ENCODE measurements at regions not wholly inside any gene's neighbourhood (a gene's known extent, or its start where the extent isn't known, plus 50 kb on each side); places are given as distances from the start of the nearest gene placed in this dataset.

- intact Hi-C loops (cut with DNase I; ENCODE audit: low total_unique reads), result loop anchor here (10.0 kb wide), 1 partner anchor 389 kb away; no protein-coding TSS in a partner anchor
- Histone ChIP-seq H3K36me3 (no peaks in the 10 kb centered on the region), H3K27ac (no peak overlapping the region), H3K4me3 (no peak overlapping the region), H3K4me1 (no peaks in the 10 kb centered on the region), H3K9me3 (peaks cover 0 to 9% (median 3%) of the 10 kb centered on the region in 8 donors), H3K27me3 (replicated peaks in 1 of 7) (no peaks in the 10 kb centered on the region)
- WGBS, 5 donors, result 18 to 50% (median 36%) methylated on average over 4 of the region's 4 CpGs
- no peak for TF ChIP-seq POLR2A (IDR thresholded peaks at IDR 0.05)
- peak in 6 of 11 experiments; percentile 28 to 44 (median 42) for TF ChIP-seq CTCF (IDR thresholded peaks at IDR 0.05 in 8 of 11, conservative IDR thresholded peaks at IDR 0.05 in 3 of 11)
- DNase-seq, result no peak
Observed at GRCh38 chr12:41663598-41664265, 475.6 kb downstream of the PDZRN4 start.

- Histone ChIP-seq H3K9me3 (peaks cover 0 to 9% (median 3%) of the 10 kb centered on the region in 8 donors), H3K27ac (no peak overlapping the region), H3K4me3 (no peak overlapping the region), H3K4me1 (no peaks in the 10 kb centered on the region), H3K27me3 (replicated peaks in 1 of 7) (no peaks in the 10 kb centered on the region), H3K36me3 (no peaks in the 10 kb centered on the region)
- WGBS, 5 donors, result 86 to 94% (median 91%) methylated on average over 4 of the region's 4 CpGs
- intact Hi-C loops (cut with DNase I; ENCODE audit: low total_unique reads), result loop anchor here (10.0 kb wide), 1 partner anchor 386 kb away; no protein-coding TSS in a partner anchor
- TF ChIP-seq POLR2AphosphoS5 (IDR thresholded peaks at IDR 0.05) (no peak), POLR2A (IDR thresholded peaks at IDR 0.05) (no peak), CTCF (IDR thresholded peaks at IDR 0.05 in 8 of 11, conservative IDR thresholded peaks at IDR 0.05 in 3 of 11) (no peak)
- no peak for DNase-seq
Observed at GRCh38 chr12:41661141-41661765, 473.1 kb downstream of the PDZRN4 start.

GRCh38 chr12:41656454-41656853, 468.3 kb downstream of the PDZRN4 start:
- intact Hi-C loops (cut with DNase I; ENCODE audit: low total_unique reads), result no loop called here
- H3K27ac ChIP-seq, result no peak overlapping the region
- H3K9me3 ChIP-seq, result peaks cover 0 to 3% (median 0%) of the 10 kb centered on the region in 8 donors
- TF ChIP-seq POLR2AphosphoS5 (IDR thresholded peaks at IDR 0.05), result no peak
- TF ChIP-seq CTCF (IDR thresholded peaks at IDR 0.05 in 8 of 11, conservative IDR thresholded peaks at IDR 0.05 in 3 of 11), result no peak
- no peak for TF ChIP-seq POLR2A (IDR thresholded peaks at IDR 0.05)
- 84 to 95% (median 88%) methylated on average over 1 of the region's 1 CpG for WGBS, 5 donors
- no peak for DNase-seq
- H3K36me3 ChIP-seq, result no peaks in the 10 kb centered on the region
- no peaks in the 10 kb centered on the region for H3K27me3 ChIP-seq (replicated peaks in 1 of 7)
- H3K4me3 ChIP-seq, result no peak overlapping the region
- H3K4me1 ChIP-seq, result no peaks in the 10 kb centered on the region
